Endothelial cell of umbilical vein (primary cell): ENCODE measurements at regions not wholly inside any gene's neighbourhood (a gene's known extent, or its start where the extent isn't known, plus 50 kb on each side); places are given as distances from the start of the nearest gene placed in this dataset.

Source experiments
- BruUV-seq: library from RNA; stranded (reverse); fragments of 400-500 nt; replicated peaks from 2 replicates; lab custom pipeline; 2021; lab: Mats Ljungman, UMichigan
- CTCF ChIA-PET: fragments of 300-600, 350-600 bp; sonication (Branson Sonifier 250); formaldehyde crosslinking; loops from one replicate; lab custom pipeline; 2021; ENCODE audit warnings: antibody characterized with exemption, inconsistent platforms; lab: Charles Lee
- POLR2A ChIA-PET: fragments of 300-600, 350-600 bp; sonication (Branson Sonifier 250); formaldehyde crosslinking; loops from one replicate; lab custom pipeline; 2021; ENCODE audit warnings: antibody characterized with exemption, inconsistent platforms; lab: Charles Lee
- DNase-seq: peaks from one replicate; pipeline ENCODE4 v3.0.0-alpha.2; 2011; ENCODE audit warnings: low read depth, low spot score
- FAIRE-seq: peaks from 2 replicates; lab custom pipeline; 2011; peaks lifted over from hg19 to GRCh38; lab: Jason Lieb, UNC
- H2AFZ ChIP-seq: 2 replicates; pipeline ENCODE4 v1.6.0; 2012; ENCODE audit warnings: low read depth, low read length, control low read depth, inconsistent platforms
- H3K27ac ChIP-seq: 2 replicates; pipeline ENCODE4 v1.5.1; 2011; ENCODE audit warnings: low read depth, mild to moderate bottlenecking, control low read depth, low read length, moderate library complexity; ENCODE audit not compliant: insufficient read depth
- H3K27me3 ChIP-seq, 2 experiments: 2 replicates each; pipeline versions ENCODE4 v1.6.0 to v1.6.1; 2011; ENCODE audit warnings: low read length in 2 of 2, mixed read lengths in 1 of 2; ENCODE audit not compliant: control insufficient read depth in 2 of 2, insufficient read depth in 2 of 2
- H3K36me3 ChIP-seq, 2 experiments: 2 replicates in 1 of 2; 3 replicates in 1 of 2; pipeline ENCODE4 v1.5.1; 2011; ENCODE audit warnings: low read length in 2 of 2, mild to moderate bottlenecking in 1 of 2, moderate library complexity in 1 of 2; ENCODE audit not compliant: control insufficient read depth in 2 of 2, insufficient read depth in 2 of 2; ENCODE audit errors: extremely low read depth in 1 of 2
- H3K4me1 ChIP-seq: 3 replicates; pipeline ENCODE4 v1.5.1; 2011; ENCODE audit warnings: mild to moderate bottlenecking, low read length; ENCODE audit not compliant: control insufficient read depth, insufficient read depth; ENCODE audit errors: extremely low read depth
- H3K4me2 ChIP-seq: 2 replicates; pipeline ENCODE4 v1.6.1; 2011; ENCODE audit warnings: low read length, control low read depth, mixed read lengths; ENCODE audit not compliant: insufficient read depth
- H3K4me3 ChIP-seq, 3 experiments: fragments of 200-600 bp in 1 of 3; sonication (generic), shearing (Covaris generic) in 1 of 3; replicated peaks in 1 of 3; 2 replicates each; pipeline ENCODE4 v1.5.1; 2011 to 2016; ENCODE audit warnings: control low read depth in 3 of 3, low read length in 3 of 3, mild to moderate bottlenecking in 2 of 3, inconsistent platforms in 1 of 3, low read depth in 1 of 3, moderate library complexity in 1 of 3; ENCODE audit not compliant: insufficient read depth in 1 of 3
- H3K79me2 ChIP-seq: 2 replicates; pipeline ENCODE4 v1.6.0; 2012; ENCODE audit warnings: low read length, inconsistent platforms; ENCODE audit not compliant: control insufficient read depth, insufficient read depth
- H3K9ac ChIP-seq: replicated peaks from 2 replicates; pipeline ENCODE3; 2011; ENCODE audit warnings: low read length, control low read depth; ENCODE audit not compliant: insufficient read depth; ENCODE audit errors: extremely low read depth
- H3K9me1 ChIP-seq: replicated peaks from 3 replicates; pipeline ENCODE4 v1.6.0; 2011; ENCODE audit warnings: mild to moderate bottlenecking, low read length; ENCODE audit not compliant: control insufficient read depth, insufficient read depth; ENCODE audit errors: extremely low read depth
- H3K9me3 ChIP-seq: replicated peaks from 2 replicates; pipeline ENCODE4 v1.5.1; 2012; ENCODE audit warnings: low read length, inconsistent platforms; ENCODE audit not compliant: control insufficient read depth, insufficient read depth
- H4K20me1 ChIP-seq: replicated peaks from 2 replicates; pipeline ENCODE3; 2011; ENCODE audit warnings: mild to moderate bottlenecking, low read length; ENCODE audit not compliant: control insufficient read depth, insufficient read depth; ENCODE audit errors: extremely low read depth
- EZH2 ChIP-seq: IDR thresholded peaks from 2 replicates; pipeline ENCODE4 v1.6.1; 2012; ENCODE audit warnings: borderline replicate concordance, low read depth, mild to moderate bottlenecking, moderate library complexity, low read length, inconsistent platforms; ENCODE audit not compliant: severe bottlenecking
- FOS ChIP-seq: IDR thresholded peaks from 2 replicates; pipeline ENCODE4 v1.6.1; 2011; ENCODE audit warnings: mild to moderate bottlenecking, low read length, moderate library complexity, borderline replicate concordance; ENCODE audit not compliant: insufficient read depth
- GATA2 ChIP-seq: IDR thresholded peaks from 2 replicates; pipeline ENCODE4 v1.7.0; 2011; ENCODE audit warnings: low read depth, mild to moderate bottlenecking, moderate library complexity, mixed read lengths, low read length; ENCODE audit not compliant: insufficient read length, insufficient read depth
- JUN ChIP-seq: IDR thresholded peaks from 2 replicates; pipeline ENCODE4 v1.6.1; 2011; ENCODE audit warnings: borderline replicate concordance, low read depth; ENCODE audit not compliant: insufficient read length, insufficient read depth
- MYC ChIP-seq: IDR thresholded peaks from one replicate; pipeline ENCODE4 v1.6.1; 2011; ENCODE audit warnings: mild to moderate bottlenecking, low read depth, low read length
- POLR2A ChIP-seq: IDR thresholded peaks from 2 replicates; pipeline ENCODE4 v1.6.1; 2012; ENCODE audit warnings: low read depth, mild to moderate bottlenecking, control low read depth, low read length
- POLR2AphosphoS5 ChIP-seq: IDR thresholded peaks from 2 replicates; pipeline ENCODE4 v1.6.1; 2012; ENCODE audit warnings: low read depth, mild to moderate bottlenecking, control low read depth, low read length, moderate library complexity; ENCODE audit not compliant: insufficient read depth
- dilution Hi-C: fragments of 300-500 bp; cut with MboI; formaldehyde crosslinking; loops from one replicate; pipeline ENCODE4 v1.15.0; 2019; ENCODE audit warnings: low sequenced_read_pairs; ENCODE audit not compliant: extremely low pct_ligation_motif_present
- intact Hi-C: fragments of 100-400 bp; cut with micrococcal nuclease; formaldehyde crosslinking; loops from one replicate; pipeline ENCODE4 v1.10.0; 2022
- TF ChIP-seq, protein P1 (sequence below): IDR thresholded peaks from 2 replicates; pipeline ENCODE4 v1.6.1; 2011; ENCODE audit not compliant: insufficient read depth, insufficient read length

- POLR2A ChIA-PET: no interaction called here
- CTCF ChIA-PET: no interaction called here
Observed at GRCh38 chr10:17507538-17507937, 53.1 kb upstream of the ST8SIA6 start.

DNA sequence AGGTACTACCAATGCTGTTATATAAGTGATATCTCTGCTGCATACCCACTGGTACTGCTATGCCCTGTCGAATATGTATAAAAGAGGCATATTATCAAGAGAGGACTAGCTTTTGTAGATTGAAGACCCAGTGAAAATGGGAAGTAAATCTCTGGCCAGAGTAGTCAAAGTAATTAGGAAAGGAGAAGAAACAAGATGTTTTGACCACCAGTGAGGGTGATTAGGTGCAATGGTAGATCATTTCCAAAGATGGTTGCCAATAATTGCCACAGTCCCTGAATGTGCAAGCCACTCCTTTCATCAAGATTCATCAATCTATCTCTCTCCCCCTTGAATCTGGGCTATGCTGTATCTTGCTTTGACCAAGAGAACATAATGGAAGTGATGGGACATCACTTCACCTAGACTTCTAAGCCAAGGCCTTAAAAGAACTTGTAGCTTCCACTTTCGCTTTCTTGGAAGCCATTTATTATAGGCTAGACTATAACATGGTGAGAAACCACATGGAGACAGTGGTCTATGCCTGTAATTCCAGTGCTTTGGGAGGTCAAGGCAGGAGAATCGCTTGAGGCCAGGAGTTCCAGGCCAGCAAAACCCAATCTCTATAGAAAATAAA lies 52.6 kb upstream of the ST8SIA6 start:
- Histone ChIP-seq H3K79me2 (no peaks in the 10 kb centered on the region), H3K9ac (no peak overlapping the region), H3K36me3 (no peaks in the 10 kb centered on the region), H3K9me3 (no peaks in the 10 kb centered on the region), H3K9me1 (no peaks in the 10 kb centered on the region), H2AFZ (peak overlapping the region; percentile 13), H3K4me1 (peaks cover 34% of the 10 kb centered on the region), H3K4me3 (no peak overlapping the region), H4K20me1 (no peaks in the 10 kb centered on the region), H3K4me2 (no peak overlapping the region), H3K27me3 (no peaks in the 10 kb centered on the region), H3K27ac (no peak overlapping the region)
- no peak for TF ChIP-seq EZH2
- TF ChIP-seq, protein P1, sequence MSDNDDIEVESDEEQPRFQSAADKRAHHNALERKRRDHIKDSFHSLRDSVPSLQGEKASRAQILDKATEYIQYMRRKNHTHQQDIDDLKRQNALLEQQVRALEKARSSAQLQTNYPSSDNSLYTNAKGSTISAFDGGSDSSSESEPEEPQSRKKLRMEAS: no peak
- TF ChIP-seq MYC: no peak
- no peak for TF ChIP-seq POLR2AphosphoS5
- no peak for TF ChIP-seq GATA2
- no peak for TF ChIP-seq FOS
- no peak for TF ChIP-seq POLR2A
- TF ChIP-seq JUN: no peak
- intact Hi-C loops: no loop called here
- dilution Hi-C loops: no loop called here
- ChIA-PET POLR2A (no interaction called here), CTCF (interaction anchor here (0.9 kb wide), 1 partner anchor 34 kb away, joined by 3 read pairs; no protein-coding TSS in a partner anchor)
- DNase-seq (no peak), FAIRE-seq (no peak)
- BruUV-seq: no TSS peak

More at GRCh38 chr10:17507538-17507937, 53.1 kb upstream of the ST8SIA6 start:
- Histone ChIP-seq H4K20me1 (no peaks in the 10 kb centered on the region), H3K9ac (no peak overlapping the region), H3K4me3 (no peak overlapping the region), H2AFZ (no peak overlapping the region), H3K36me3 (no peaks in the 10 kb centered on the region), H3K79me2 (no peaks in the 10 kb centered on the region), H3K4me2 (no peak overlapping the region), H3K9me1 (no peaks in the 10 kb centered on the region), H3K27ac (no peak overlapping the region), H3K9me3 (no peaks in the 10 kb centered on the region), H3K4me1 (peaks cover 37% of the 10 kb centered on the region), H3K27me3 (no peaks in the 10 kb centered on the region)
- DNase-seq: no peak
- BruUV-seq: no TSS peak
- intact Hi-C loops: no loop called here
- dilution Hi-C loops: no loop called here
- no peak for FAIRE-seq
- no peak for TF ChIP-seq FOS
